ENCODE measurements at regions not wholly inside any gene's neighbourhood (a gene's known extent, or its start where the extent isn't known, plus 50 kb on each side); places are given as distances from the start of the nearest gene placed in this dataset.
A peak's percentile ranks its signal among the peaks of the same experiment; 100 is the strongest.

DNA sequence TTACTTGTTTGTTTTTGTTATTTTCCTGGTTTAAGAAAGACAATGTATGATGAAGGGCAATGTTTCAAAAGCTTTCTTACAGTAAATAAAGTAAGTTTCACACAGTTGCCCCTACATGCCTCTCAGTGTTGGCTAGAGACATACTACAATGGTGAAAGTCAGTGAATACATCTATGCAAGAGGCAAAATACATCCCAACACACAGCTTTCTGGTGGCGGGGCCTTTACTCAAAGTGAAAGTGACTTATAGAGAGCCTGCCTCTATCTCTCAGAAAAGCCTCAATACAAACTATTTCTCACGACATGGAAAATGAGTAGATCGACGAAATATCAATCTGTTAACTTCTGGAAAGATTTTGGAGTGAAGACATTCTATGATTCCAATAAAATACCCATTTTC is 122.3 kb downstream of the SLC30A10 start:
- no peaks in the 10 kb centered on the region for H3K4me1 ChIP-seq (ENCODE audit: control insufficient read depth, extremely low read depth, insufficient read depth, low read length)
- FAIRE-seq (no peak), DNase-seq (ENCODE audit: low read depth, low spot score) (no peak)
- H3K4me3 ChIP-seq (ENCODE audit: control insufficient read depth in 2 of 3, extremely low read depth in 1 of 3, insufficient read depth in 2 of 3, low read depth in 1 of 3, low read length in 3 of 3): no peak overlapping the region
- no peaks in the 10 kb centered on the region for H3K79me2 ChIP-seq (ENCODE audit: control insufficient read depth, insufficient read depth, low read length)
- no peaks in the 10 kb centered on the region for H3K36me3 ChIP-seq (ENCODE audit: control insufficient read depth in 2 of 2, extremely low read depth in 1 of 2, insufficient read depth in 2 of 2, low read length in 2 of 2)
- dilution Hi-C loops (cut with MboI; ENCODE audit: extremely low pct_ligation_motif_present, low sequenced_read_pairs): no loop called here
- no peak overlapping the region for H2AFZ ChIP-seq (ENCODE audit: control insufficient read depth, low read length)
- no peaks in the 10 kb centered on the region for H4K20me1 ChIP-seq (ENCODE audit: control insufficient read depth, extremely low read depth, insufficient read depth, low read length)
- no peaks in the 10 kb centered on the region for H3K9me1 ChIP-seq (ENCODE audit: control insufficient read depth, extremely low read depth, insufficient read depth, low read length)
- no peaks in the 10 kb centered on the region for H3K9me3 ChIP-seq (ENCODE audit: control insufficient read depth, low read depth, low read length)
- H3K27me3 ChIP-seq (ENCODE audit: control insufficient read depth, extremely low read depth, insufficient read depth, low read length): no peaks in the 10 kb centered on the region
- no peak overlapping the region for H3K4me2 ChIP-seq (ENCODE audit: control insufficient read depth, extremely low read depth, insufficient read depth, low read depth, low read length)
- H3K9ac ChIP-seq (ENCODE audit: control insufficient read depth, extremely low read depth, insufficient read depth, low read length): no peak overlapping the region
- TF ChIP-seq, protein P1, sequence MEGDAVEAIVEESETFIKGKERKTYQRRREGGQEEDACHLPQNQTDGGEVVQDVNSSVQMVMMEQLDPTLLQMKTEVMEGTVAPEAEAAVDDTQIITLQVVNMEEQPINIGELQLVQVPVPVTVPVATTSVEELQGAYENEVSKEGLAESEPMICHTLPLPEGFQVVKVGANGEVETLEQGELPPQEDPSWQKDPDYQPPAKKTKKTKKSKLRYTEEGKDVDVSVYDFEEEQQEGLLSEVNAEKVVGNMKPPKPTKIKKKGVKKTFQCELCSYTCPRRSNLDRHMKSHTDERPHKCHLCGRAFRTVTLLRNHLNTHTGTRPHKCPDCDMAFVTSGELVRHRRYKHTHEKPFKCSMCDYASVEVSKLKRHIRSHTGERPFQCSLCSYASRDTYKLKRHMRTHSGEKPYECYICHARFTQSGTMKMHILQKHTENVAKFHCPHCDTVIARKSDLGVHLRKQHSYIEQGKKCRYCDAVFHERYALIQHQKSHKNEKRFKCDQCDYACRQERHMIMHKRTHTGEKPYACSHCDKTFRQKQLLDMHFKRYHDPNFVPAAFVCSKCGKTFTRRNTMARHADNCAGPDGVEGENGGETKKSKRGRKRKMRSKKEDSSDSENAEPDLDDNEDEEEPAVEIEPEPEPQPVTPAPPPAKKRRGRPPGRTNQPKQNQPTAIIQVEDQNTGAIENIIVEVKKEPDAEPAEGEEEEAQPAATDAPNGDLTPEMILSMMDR (optimal IDR thresholded peaks at IDR 0.05 in 1 of 3, IDR thresholded peaks at IDR 0.05 in 1 of 3, conservative IDR thresholded peaks at IDR 0.05 in 1 of 3; ENCODE audit: extremely low read depth in 1 of 3, insufficient read depth in 2 of 3, low read length in 3 of 3): no peak
- no peak for TF ChIP-seq EZH2 (IDR thresholded peaks at IDR 0.05; ENCODE audit: low read length)
- no peak overlapping the region for H3K27ac ChIP-seq (ENCODE audit: control insufficient read depth, insufficient read depth, low read length)

DNA sequence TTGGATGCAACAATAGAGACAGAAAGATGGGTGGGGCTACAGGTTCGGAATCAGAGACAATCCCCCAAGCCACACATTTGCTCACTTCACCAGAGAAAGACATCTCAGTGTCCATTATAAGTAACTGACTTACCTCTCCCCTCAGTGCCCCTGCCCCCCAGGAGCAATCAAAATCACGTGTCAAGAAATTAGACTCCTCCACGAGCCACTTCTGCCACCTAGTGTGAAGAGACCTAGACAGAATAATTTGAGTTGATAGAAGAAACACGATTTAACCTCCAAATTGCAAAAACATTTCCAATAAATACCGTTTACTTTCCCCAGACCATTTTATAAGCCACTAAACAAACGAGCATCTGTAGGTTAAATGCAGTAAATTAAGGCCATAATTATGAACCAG is 123.2 kb downstream of the SLC30A10 start:
- dilution Hi-C loops (cut with MboI; ENCODE audit: extremely low pct_ligation_motif_present, low sequenced_read_pairs): no loop called here
- no peak for FAIRE-seq

More for the DNA sequence above, 123.2 kb downstream of the SLC30A10 start:
- Histone ChIP-seq H3K9ac (ENCODE audit: control insufficient read depth, extremely low read depth, insufficient read depth, low read length) (no peak overlapping the region), H2AFZ (ENCODE audit: control insufficient read depth, low read length) (no peak overlapping the region), H4K20me1 (ENCODE audit: control insufficient read depth, extremely low read depth, insufficient read depth, low read length) (no peaks in the 10 kb centered on the region), H3K79me2 (ENCODE audit: control insufficient read depth, insufficient read depth, low read length) (no peaks in the 10 kb centered on the region), H3K27me3 (ENCODE audit: control insufficient read depth, extremely low read depth, insufficient read depth, low read length) (no peaks in the 10 kb centered on the region), H3K9me3 (ENCODE audit: control insufficient read depth, low read depth, low read length) (no peaks in the 10 kb centered on the region), H3K4me3 (ENCODE audit: control insufficient read depth in 2 of 3, extremely low read depth in 1 of 3, insufficient read depth in 2 of 3, low read depth in 1 of 3, low read length in 3 of 3) (no peak overlapping the region), H3K27ac (ENCODE audit: control insufficient read depth, insufficient read depth, low read length) (no peak overlapping the region), H3K4me2 (ENCODE audit: control insufficient read depth, extremely low read depth, insufficient read depth, low read depth, low read length) (no peak overlapping the region), H3K9me1 (ENCODE audit: control insufficient read depth, extremely low read depth, insufficient read depth, low read length) (no peaks in the 10 kb centered on the region), H3K36me3 (ENCODE audit: control insufficient read depth in 2 of 2, extremely low read depth in 1 of 2, insufficient read depth in 2 of 2, low read length in 2 of 2) (no peaks in the 10 kb centered on the region), H3K4me1 (ENCODE audit: control insufficient read depth, extremely low read depth, insufficient read depth, low read length) (no peaks in the 10 kb centered on the region)
- TF ChIP-seq, protein P1 (optimal IDR thresholded peaks at IDR 0.05 in 1 of 3, IDR thresholded peaks at IDR 0.05 in 1 of 3, conservative IDR thresholded peaks at IDR 0.05 in 1 of 3; ENCODE audit: extremely low read depth in 1 of 3, insufficient read depth in 2 of 3, low read length in 3 of 3): peak in 1 of 3 experiments; percentile 9
- no peak for TF ChIP-seq EZH2 (IDR thresholded peaks at IDR 0.05; ENCODE audit: low read length)
- no peak for DNase-seq (ENCODE audit: low read depth, low spot score)
